ENCODE measurements at regions not wholly inside any gene's neighbourhood (a gene's known extent, or its start where the extent isn't known, plus 50 kb on each side); places are given as distances from the start of the nearest gene placed in this dataset.

DNA sequence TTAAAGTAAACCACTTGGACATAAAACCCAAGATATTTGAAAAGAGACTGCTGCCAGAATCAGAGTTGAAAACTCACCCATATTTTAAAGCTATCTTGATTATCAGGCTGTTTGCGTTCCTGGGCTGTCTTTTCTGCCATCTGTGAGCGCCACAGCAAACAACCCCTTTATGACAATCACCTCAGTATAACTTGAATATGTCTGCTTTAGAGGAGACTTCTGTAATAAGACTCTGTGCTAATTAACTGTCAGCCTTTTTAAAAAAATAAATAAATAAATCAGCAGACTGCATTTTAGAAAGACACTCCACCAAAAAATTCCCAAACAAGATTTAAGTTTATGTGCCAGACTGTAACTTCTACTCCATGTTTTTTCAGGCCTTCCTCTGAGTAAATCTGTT, 375.7 kb upstream of the CCNH start:
- no peak for TF ChIP-seq EZH2 (IDR thresholded peaks at IDR 0.05; ENCODE audit: insufficient read depth, poor library complexity, severe bottlenecking)
- no peak for TF ChIP-seq EZH2phosphoT487 (IDR thresholded peaks at IDR 0.05; ENCODE audit: insufficient read depth, low read depth)

Data from GM23248 (cell line).